HCT116 (cell line): ENCODE measurements at regions not wholly inside any gene's neighbourhood (a gene's known extent, or its start where the extent isn't known, plus 50 kb on each side); places are given as distances from the start of the nearest gene placed in this dataset.

Experiments
- ATAC-seq: fragments of 200-7000 bp; cut with Tn5 transposase; 2 replicates; pipeline ENCODE4 v1.9.1; 2020; ENCODE audit warnings: mild to moderate bottlenecking, moderate library complexity
- BruUV-seq: library from RNA; stranded (reverse); fragments of 400-500 nt; replicated peaks from 2 replicates; lab custom pipeline; 2021; lab: Mats Ljungman, UMichigan
- CTCF ChIA-PET: fragments of 300-600 bp; sonication (Branson Sonifier 250); formaldehyde crosslinking; loops from one replicate; lab custom pipeline; 2021; ENCODE audit warnings: antibody characterized with exemption; lab: Charles Lee
- POLR2A ChIA-PET: fragments of 300-600, 350-600 bp; sonication (Branson Sonifier 250); formaldehyde crosslinking; loops from one replicate; lab custom pipeline; 2021; ENCODE audit warnings: antibody characterized with exemption; lab: Charles Lee
- RAD21 ChIA-PET, 2 experiments: fragments of 300-600 bp; sonication (Branson Sonifier 250); formaldehyde crosslinking; loops; one replicate each; lab custom pipeline; 2023; ENCODE audit warnings: low total read pairs in 2 of 2; ENCODE audit not compliant: uncharacterized antibody in 2 of 2, unreplicated experiment in 2 of 2, low non-redundant PET in 1 of 2; lab: Charles Lee
- DNase-seq: peaks from one replicate; pipeline ENCODE4 v3.0.0-alpha.2; 2010; ENCODE audit warnings: low read depth, low spot score
- H2AFZ ChIP-seq: fragments of 200-600 bp; shearing (Covaris generic), sonication (generic); 2 replicates; pipeline ENCODE4 v1.6.1; 2017; ENCODE audit warnings: low read depth, mixed run types, mixed read lengths, antibody characterized with exemption, low read length; ENCODE audit not compliant: poor library complexity, severe bottlenecking
- H3K27ac ChIP-seq: 2 replicates; pipeline ENCODE4 v1.5.1; 2012; ENCODE audit warnings: low read depth, low read length
- H3K27me3 ChIP-seq: fragments of 200-600 bp; sonication (generic); 2 replicates; pipeline ENCODE4 v1.6.1; 2016; ENCODE audit warnings: mixed run types, low read length, mixed read lengths; ENCODE audit not compliant: insufficient read depth
- H3K36me3 ChIP-seq, 2 experiments: fragments of 200-500 bp in 1 of 2; fragments of 200-600 bp in 1 of 2; sonication (Bioruptor generic) in 1 of 2; sonication (generic) in 1 of 2; 2 replicates each; pipeline versions ENCODE4 v1.5.1 to v1.6.1; 2014 to 2016; ENCODE audit warnings: low read length in 2 of 2, inconsistent platforms in 1 of 2, mixed read lengths in 1 of 2, mixed run types in 1 of 2; ENCODE audit not compliant: insufficient read depth in 2 of 2, control insufficient read depth in 1 of 2
- H3K4me1 ChIP-seq, 2 experiments: fragments of 200-600 bp in 1 of 2; sonication (generic) in 1 of 2; 2 replicates each; pipeline versions ENCODE4 v1.5.1 to v1.6.1; 2012 to 2017; ENCODE audit warnings: low read length in 2 of 2, inconsistent platforms in 1 of 2, mild to moderate bottlenecking in 1 of 2, mixed read lengths in 1 of 2, mixed run types in 1 of 2, moderate library complexity in 1 of 2; ENCODE audit not compliant: insufficient read depth in 2 of 2, control insufficient read depth in 1 of 2
- H3K4me2 ChIP-seq: fragments of 200-600 bp; sonication (generic); 2 replicates; pipeline ENCODE4 v1.6.1; 2017; ENCODE audit warnings: mixed run types, low read length, mixed read lengths
- H3K4me3 ChIP-seq, 2 experiments: fragments of 200-600 bp in 1 of 2; sonication (generic) in 1 of 2; replicated peaks in 1 of 2; 2 replicates each; pipeline ENCODE4 v1.5.1; 2011 to 2016; ENCODE audit warnings: low read length in 2 of 2, control low read depth in 1 of 2, low read depth in 1 of 2, mild to moderate bottlenecking in 1 of 2, mixed read lengths in 1 of 2, mixed run types in 1 of 2
- H3K79me2 ChIP-seq: fragments of 200-600 bp; sonication (generic); 2 replicates; pipeline ENCODE4 v1.6.1; 2017; ENCODE audit warnings: mild to moderate bottlenecking, mixed run types, low read length, moderate library complexity, mixed read lengths; ENCODE audit not compliant: insufficient read depth
- H3K9ac ChIP-seq: fragments of 200-600 bp; sonication (generic); 2 replicates; pipeline ENCODE4 v1.6.1; 2016; ENCODE audit warnings: low read length, mixed read lengths
- H3K9me2 ChIP-seq: fragments of 200-600 bp; sonication (generic), shearing (Covaris generic); 2 replicates; pipeline ENCODE4 v1.6.1; 2017; ENCODE audit warnings: mixed run types, mild to moderate bottlenecking, moderate library complexity; ENCODE audit not compliant: insufficient read depth
- H3K9me3 ChIP-seq, 2 experiments: fragments of 200-500 bp in 1 of 2; fragments of 200-600 bp in 1 of 2; sonication (Bioruptor generic) in 1 of 2; sonication (generic) in 1 of 2; 2 replicates each; pipeline ENCODE4 v1.6.1; 2014 to 2017; ENCODE audit warnings: low read length in 2 of 2, mixed read lengths in 2 of 2, inconsistent platforms in 1 of 2, low read depth in 1 of 2, mild to moderate bottlenecking in 1 of 2, mixed run types in 1 of 2, moderate library complexity in 1 of 2; ENCODE audit not compliant: control insufficient read depth in 1 of 2, insufficient read depth in 1 of 2
- H4K20me1 ChIP-seq: fragments of 200-600 bp; sonication (generic), shearing (Covaris generic); 2 replicates; pipeline ENCODE4 v1.6.1; 2017; ENCODE audit warnings: mixed run types, mild to moderate bottlenecking, moderate library complexity; ENCODE audit not compliant: insufficient read depth
- ATF3 ChIP-seq: IDR thresholded peaks from 2 replicates; pipeline ENCODE4 v1.6.1; 2012
- CTCF ChIP-seq, 3 experiments: fragments of 200-600 bp in 1 of 3; sonication (generic) in 1 of 3; IDR thresholded peaks in 2 of 3; conservative IDR thresholded peaks in 1 of 3; 2 replicates each; pipeline ENCODE4 v1.5.1; 2012 to 2017; ENCODE audit warnings: low read depth in 2 of 3, low read length in 2 of 3, antibody characterized with exemption in 1 of 3, borderline replicate concordance in 1 of 3, control low read depth in 1 of 3, mild to moderate bottlenecking in 1 of 3, mixed read lengths in 1 of 3, mixed run types in 1 of 3, moderate library complexity in 1 of 3; ENCODE audit not compliant: insufficient read depth in 1 of 3
- EGR1 ChIP-seq: IDR thresholded peaks from 2 replicates; pipeline ENCODE4 v1.6.1; 2012; ENCODE audit warnings: low read depth
- ELF1 ChIP-seq: IDR thresholded peaks from 2 replicates; pipeline ENCODE4 v1.6.1; 2012; ENCODE audit warnings: low read depth, borderline replicate concordance
- MAX ChIP-seq: IDR thresholded peaks from 2 replicates; pipeline ENCODE4 v1.6.1; 2012
- POLR2A ChIP-seq: IDR thresholded peaks from 2 replicates; pipeline ENCODE4 v1.7.0; 2011; ENCODE audit warnings: borderline replicate concordance; ENCODE audit not compliant: insufficient read depth, insufficient read length; ENCODE audit errors: extremely low read depth
- POLR2AphosphoS5 ChIP-seq: IDR thresholded peaks from 2 replicates; pipeline ENCODE4 v1.6.1; 2011; ENCODE audit warnings: mild to moderate bottlenecking, low read depth, low read length, moderate library complexity
- SRF ChIP-seq: IDR thresholded peaks from 2 replicates; pipeline ENCODE4 v1.6.1; 2012; ENCODE audit warnings: low read depth
- TCF7L2 ChIP-seq: IDR thresholded peaks from 2 replicates; pipeline ENCODE4 v1.7.0; 2011; ENCODE audit warnings: borderline replicate concordance, inconsistent platforms; ENCODE audit not compliant: insufficient read depth, insufficient read length; ENCODE audit errors: extremely low read depth
- intact Hi-C: fragments of 100-400 bp; cut with micrococcal nuclease; formaldehyde crosslinking; loops from 2 replicates; pipeline ENCODE4 v1.10.0; 2022

DNA sequence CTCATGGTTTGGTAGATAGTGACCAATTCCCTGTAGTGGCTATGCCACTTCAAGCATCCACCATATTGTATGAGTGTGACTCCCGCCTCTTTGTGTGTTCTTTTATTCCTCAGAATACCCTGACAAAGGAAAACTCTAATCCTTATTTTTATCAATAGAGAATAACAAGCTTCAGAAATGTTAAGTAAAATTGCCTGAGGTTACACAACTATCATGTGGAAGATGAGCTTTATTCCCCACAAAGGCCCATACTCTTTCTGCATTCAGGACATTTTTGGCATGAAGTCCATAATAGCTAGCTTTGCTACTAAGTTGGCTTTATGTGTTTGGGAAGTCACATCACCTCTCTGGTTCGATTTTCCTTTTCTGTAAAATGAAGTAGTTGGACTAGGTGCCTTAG is 276.8 kb downstream of the PIK3C3 start (continued):
- TF ChIP-seq CTCF (IDR thresholded peaks at IDR 0.05 in 2 of 3, conservative IDR thresholded peaks at IDR 0.05 in 1 of 3; ENCODE audit: borderline replicate concordance in 1 of 3, insufficient read depth in 1 of 3, low read depth in 2 of 3, low read length in 2 of 3): no peak
- no peak for TF ChIP-seq TCF7L2
- no peak for TF ChIP-seq POLR2AphosphoS5

GRCh38 chr18:42233908-42234307 is 278.9 kb downstream of the PIK3C3 start:
- ChIA-PET RAD21 (no interaction called here), CTCF (no interaction called here), POLR2A (no interaction called here)
- Histone ChIP-seq H3K9me3 (peaks cover 0 to 12% of the 10 kb centered on the region in 2 experiments; a peak in 2 of 4 replicates), H3K27ac (no peak overlapping the region), H3K4me1 (no peaks in the 10 kb centered on the region), H3K4me2 (no peak overlapping the region), H3K9me2 (no peaks in the 10 kb centered on the region), H4K20me1 (no peaks in the 10 kb centered on the region), H3K27me3 (no peaks in the 10 kb centered on the region), H3K36me3 (no peaks in the 10 kb centered on the region), H3K9ac (no peak overlapping the region), H3K4me3 (no peak overlapping the region), H3K79me2 (no peaks in the 10 kb centered on the region), H2AFZ (no peak overlapping the region)
- no TSS peak for BruUV-seq
- TF ChIP-seq ATF3 (no peak), EGR1 (no peak), TCF7L2 (no peak), POLR2AphosphoS5 (no peak), ELF1 (no peak), MAX (no peak), POLR2A (no peak), SRF (no peak)
- intact Hi-C loops: no loop called here
- ATAC-seq: no peak
- no peak for DNase-seq
